ENCODE measurements at regions not wholly inside any gene's neighbourhood (a gene's known extent, or its start where the extent isn't known, plus 50 kb on each side); places are given as distances from the start of the nearest gene placed in this dataset.

- TF ChIP-seq, protein P1, sequence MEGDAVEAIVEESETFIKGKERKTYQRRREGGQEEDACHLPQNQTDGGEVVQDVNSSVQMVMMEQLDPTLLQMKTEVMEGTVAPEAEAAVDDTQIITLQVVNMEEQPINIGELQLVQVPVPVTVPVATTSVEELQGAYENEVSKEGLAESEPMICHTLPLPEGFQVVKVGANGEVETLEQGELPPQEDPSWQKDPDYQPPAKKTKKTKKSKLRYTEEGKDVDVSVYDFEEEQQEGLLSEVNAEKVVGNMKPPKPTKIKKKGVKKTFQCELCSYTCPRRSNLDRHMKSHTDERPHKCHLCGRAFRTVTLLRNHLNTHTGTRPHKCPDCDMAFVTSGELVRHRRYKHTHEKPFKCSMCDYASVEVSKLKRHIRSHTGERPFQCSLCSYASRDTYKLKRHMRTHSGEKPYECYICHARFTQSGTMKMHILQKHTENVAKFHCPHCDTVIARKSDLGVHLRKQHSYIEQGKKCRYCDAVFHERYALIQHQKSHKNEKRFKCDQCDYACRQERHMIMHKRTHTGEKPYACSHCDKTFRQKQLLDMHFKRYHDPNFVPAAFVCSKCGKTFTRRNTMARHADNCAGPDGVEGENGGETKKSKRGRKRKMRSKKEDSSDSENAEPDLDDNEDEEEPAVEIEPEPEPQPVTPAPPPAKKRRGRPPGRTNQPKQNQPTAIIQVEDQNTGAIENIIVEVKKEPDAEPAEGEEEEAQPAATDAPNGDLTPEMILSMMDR (IDR thresholded peaks at IDR 0.05; ENCODE audit: low read length), result no peak
- TF ChIP-seq EZH2 (IDR thresholded peaks at IDR 0.05; ENCODE audit: borderline replicate concordance, low read length), result no peak
Measured at GRCh38 chr9:104429031-104429546, 75.0 kb upstream of the OR13F1 start.
